HG03039 (cell line): ENCODE measurements at regions not wholly inside any gene's neighbourhood (a gene's known extent, or its start where the extent isn't known, plus 50 kb on each side); places are given as distances from the start of the nearest gene placed in this dataset.
A peak's percentile ranks its signal among the peaks of the same experiment; 100 is the strongest.

Experiments
- ATAC-seq: cut with Tn5 transposase; IDR thresholded peaks from one replicate; pipeline ENCODE4 v1.9.1; 2021; ENCODE audit warnings: mild to moderate bottlenecking, moderate library complexity; ENCODE audit not compliant: unreplicated experiment

- ATAC-seq = no peak
Observed at GRCh38 chr5:143761663-143762062, 50.3 kb upstream of the HMHB1 start.

DNA sequence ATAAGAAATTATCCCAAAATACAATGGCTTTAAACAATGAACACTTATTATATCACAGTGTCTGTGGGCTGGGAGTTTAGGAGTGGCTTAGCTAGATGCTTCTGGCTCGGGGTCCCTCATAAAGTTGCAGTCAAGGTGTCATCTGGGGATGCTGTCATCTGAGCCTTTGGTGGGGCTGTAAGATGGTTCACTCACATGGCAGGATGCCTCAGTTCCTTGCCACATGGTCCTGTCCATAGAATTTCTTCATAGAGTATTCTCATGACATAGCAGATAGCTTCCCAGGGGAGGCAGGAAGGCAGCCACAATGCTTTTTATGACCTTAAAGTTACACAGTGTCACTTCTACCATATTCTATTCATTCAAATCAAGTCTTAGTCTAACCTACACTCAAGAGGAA lies 51.2 kb upstream of the HMHB1 start:
- no peak for ATAC-seq

- peak; percentile 49 for ATAC-seq
Observed at GRCh38 chr5:143760131-143760505, 51.8 kb upstream of the HMHB1 start.

- ATAC-seq = no peak
Observed at GRCh38 chr5:143759396-143760130, 52.4 kb upstream of the HMHB1 start.

DNA sequence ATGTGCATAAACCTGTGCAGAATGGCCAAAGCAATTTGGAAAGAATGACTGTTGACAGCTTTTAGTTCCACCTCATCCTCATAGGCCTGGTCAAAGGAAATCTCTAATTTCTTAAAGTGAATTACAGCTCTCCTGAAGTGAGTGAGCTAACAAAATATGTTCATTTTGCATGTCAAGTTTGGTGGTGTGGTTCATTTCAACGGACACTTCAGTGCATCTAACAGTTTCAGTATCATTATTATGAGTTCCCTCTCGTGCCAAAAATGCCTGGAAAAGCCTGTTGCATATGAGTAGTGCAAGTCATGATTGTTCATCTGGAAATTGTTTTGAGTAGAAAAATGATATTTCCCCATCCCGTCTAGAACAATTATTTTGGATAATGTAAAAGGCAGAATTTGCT lies 53.2 kb upstream of the HMHB1 start:
- ATAC-seq = peak; percentile 60

DNA sequence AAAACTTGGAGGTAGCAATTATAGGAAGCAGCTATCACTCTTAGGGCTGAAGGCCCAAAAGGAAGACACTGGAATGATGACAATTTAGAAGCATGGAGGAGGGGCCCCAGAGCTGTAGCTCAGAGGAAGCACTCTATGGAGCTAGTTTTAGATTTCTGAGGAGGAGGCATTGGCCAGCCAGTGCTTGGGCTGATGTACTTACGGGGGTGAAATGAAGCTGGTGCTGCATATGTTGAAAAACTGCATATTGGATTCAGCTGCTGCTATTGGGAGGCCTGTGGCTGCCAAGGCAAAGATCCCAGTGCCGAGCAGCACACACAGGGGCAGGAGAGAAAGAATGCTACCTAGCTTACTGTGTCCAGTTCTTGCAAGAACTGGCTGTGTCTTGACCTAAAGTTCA lies 53.9 kb upstream of the HMHB1 start:
- ATAC-seq = no peak

DNA sequence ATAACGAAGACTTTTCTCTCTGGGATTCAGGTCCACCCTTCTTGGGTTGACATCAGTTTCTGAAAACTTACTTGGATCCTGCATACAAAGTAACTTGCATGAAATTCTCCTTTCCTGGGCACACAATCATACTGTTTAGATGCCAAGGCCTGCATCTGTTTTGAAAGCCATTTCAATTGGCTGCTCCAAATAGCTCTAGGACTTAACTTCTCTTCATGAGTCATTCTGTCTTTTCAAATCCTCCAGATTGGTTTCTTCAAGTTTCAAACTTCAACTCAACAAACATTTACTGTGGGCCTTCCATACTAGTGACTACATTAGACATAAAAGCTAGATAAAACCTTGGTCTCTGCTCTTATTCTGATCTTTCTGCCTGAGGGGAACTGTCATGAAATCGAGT lies 54.8 kb upstream of the HMHB1 start:
- no peak for ATAC-seq

DNA sequence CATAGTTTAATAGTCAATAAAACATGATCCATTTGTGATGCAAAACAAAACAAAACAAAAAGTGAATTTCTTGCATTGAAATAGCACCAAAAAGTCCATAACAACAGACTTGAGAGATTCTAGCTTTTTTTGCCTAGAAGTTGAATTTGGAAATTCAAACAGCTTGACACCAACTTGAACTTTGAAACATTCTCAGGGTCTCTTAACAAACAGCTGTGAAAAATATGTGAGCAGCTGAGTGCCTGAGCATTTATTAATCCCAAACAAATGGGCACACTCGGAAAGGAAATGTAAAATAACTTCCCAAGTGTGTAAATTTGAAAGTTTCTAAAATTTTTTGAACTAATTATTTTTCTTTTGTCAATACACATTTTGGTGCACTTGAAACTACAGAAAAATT lies 56.0 kb upstream of the HMHB1 start:
- ATAC-seq = no peak

- no peak for ATAC-seq
Observed at GRCh38 chr5:143752165-143752850, 59.7 kb upstream of the HMHB1 start.

DNA sequence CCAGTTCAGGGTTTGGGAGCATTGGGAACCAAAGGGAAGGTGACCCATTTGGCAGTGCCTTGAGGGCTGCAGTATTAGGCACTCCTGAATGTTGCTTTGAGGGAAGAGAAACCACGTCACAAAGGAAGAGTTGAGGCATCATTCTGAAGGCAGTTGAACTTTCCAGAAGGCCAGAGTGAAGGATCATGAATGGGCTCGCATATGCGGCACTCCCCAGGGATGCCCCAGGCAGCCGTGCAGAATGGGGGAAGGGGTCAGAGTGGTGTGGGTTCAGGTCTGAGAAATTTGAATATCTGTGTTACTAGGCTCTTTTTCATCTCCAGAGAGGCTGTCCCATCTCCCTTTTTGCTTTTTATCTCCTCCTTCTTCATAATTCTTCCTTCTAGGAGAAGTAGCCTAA lies 60.6 kb upstream of the HMHB1 start:
- ATAC-seq = no peak

GRCh38 chr5:143749581-143750205 lies 62.3 kb upstream of the HMHB1 start:
- no peak for ATAC-seq

DNA sequence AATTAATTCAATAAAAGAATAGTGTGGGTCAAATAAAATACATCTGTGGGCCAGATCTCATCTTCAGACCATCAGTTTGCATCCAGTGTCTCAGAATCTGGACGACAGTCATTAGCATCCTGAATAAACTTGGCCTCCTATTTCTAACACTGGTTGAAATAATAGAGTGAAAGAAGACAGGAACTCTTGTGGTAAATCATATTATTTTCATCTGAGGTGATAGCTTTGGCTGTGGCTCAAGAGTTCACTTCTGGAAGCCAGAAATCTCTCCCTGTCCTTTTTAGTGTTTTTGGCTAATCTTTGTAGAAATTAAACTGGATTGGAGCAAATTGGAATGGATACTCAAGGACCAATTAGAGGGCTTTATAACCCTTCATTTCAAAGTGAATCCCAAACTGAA lies 63.4 kb upstream of the HMHB1 start:
- ATAC-seq = no peak

- no peak for ATAC-seq
Observed at GRCh38 chr5:143742951-143743350, 69.0 kb upstream of the HMHB1 start.

GRCh38 chr5:143741421-143741820 lies 70.5 kb upstream of the HMHB1 start:
- ATAC-seq = no peak

DNA sequence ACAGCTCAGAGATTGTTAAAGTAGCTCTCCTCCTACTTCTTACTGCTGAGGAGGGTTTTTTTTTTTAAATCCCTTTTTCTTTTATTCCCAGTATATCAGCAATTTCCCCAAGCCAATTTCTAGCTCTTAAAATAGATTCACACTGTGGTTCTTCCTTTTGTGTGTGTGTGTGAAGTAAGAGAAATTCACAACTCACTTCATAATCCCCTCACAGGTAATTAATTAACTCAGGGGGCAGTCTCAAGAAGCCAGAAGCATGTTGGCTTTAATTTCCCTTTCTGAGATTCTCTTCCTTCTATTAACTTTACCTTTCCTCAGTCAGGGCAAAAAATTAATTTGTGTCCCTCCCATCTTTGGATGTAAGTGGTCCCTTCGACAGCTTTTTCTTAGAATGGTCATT lies 71.0 kb upstream of the HMHB1 start:
- no peak for ATAC-seq

DNA sequence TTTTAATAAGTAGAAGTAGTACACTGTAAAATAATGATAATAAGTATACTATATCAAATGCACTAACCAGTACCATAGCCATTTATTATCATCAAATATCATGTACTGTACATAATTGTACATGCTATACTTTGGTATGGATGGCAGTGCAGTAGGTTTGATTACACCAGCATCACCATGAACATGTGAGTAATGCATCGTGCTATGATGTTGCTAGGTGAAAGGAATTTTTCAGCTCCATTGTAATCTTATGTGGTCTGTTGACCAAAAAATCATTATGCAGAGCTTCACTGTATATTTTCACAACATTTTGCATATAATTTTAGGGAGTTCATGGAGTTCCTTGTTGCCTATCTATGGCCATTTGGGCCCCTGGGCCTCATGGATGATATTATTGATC lies 72.2 kb upstream of the HMHB1 start:
- ATAC-seq = no peak

- ATAC-seq = no peak
Observed at GRCh38 chr5:143738417-143739401, 73.3 kb upstream of the HMHB1 start.

- ATAC-seq = no peak
Observed at GRCh38 chr5:143737062-143737461, 74.9 kb upstream of the HMHB1 start.

GRCh38 chr5:143734456-143734780 lies 77.5 kb upstream of the HMHB1 start:
- ATAC-seq = no peak

DNA sequence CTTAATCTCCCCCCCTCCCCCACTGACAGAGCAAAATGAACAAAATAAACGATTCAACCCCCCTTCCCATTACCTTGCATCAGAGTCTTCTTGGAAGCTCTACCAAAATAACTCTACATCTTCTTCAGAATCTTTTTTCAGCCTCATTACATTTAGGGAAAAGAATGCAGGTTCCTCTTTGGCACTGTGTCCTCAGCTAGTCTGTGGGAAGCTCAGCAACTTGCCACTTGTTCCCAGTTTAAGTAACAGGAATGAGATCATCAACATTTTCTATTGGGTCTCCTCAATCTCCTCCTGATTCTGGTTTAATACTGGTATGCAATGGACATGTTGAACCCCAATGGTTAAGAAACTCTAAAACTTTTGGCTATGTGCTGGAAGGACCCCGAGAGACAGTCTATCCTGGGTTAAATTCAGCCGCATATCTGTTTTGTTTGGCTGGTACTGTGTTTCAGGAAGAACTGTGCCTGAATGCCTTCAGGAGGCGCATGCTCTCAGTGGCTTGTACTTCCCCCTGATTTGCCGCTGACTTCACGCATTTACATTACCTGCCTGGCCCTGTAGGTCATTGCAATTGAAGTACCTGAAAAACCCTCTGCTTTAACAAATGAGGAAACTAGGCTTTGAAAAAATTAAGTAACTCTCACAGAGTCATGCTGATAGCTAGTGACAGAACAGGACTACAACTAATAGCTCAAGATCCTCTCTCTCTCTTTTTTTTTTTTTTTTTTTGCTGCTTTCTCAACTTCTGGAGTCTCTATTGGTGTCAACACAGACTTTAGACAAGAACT lies 78.1 kb upstream of the HMHB1 start:
- ATAC-seq = no peak
